GM19238 (cell line): ENCODE measurements at regions not wholly inside any gene's neighbourhood (a gene's known extent, or its start where the extent isn't known, plus 50 kb on each side); places are given as distances from the start of the nearest gene placed in this dataset.
"Not testable (repeated sequence)": the region's sequence is repeated elsewhere in the genome, so short reads cannot be mapped to it uniquely, and the experiment has no call there.

Source experiments
- DNase-seq: peaks from one replicate; pipeline ENCODE4 v3.0.0; 2011; ENCODE audit warnings: low spot score; ENCODE audit not compliant: insufficient read length

- DNase-seq, result no peak
These were observed 88.5 kb upstream of the EXOC2 start for GRCh38 chr6:781350-781961.

- DNase-seq, result no peak
These were observed 87.8 kb upstream of the EXOC2 start for GRCh38 chr6:780706-781105.

GRCh38 chr6:776951-777350 is 84.0 kb upstream of the EXOC2 start:
- DNase-seq, result no peak

- no peak for DNase-seq
These were observed 83.6 kb upstream of the EXOC2 start for GRCh38 chr6:776528-776931.

GRCh38 chr6:775863-776262 is 82.9 kb upstream of the EXOC2 start:
- DNase-seq, result no peak

GRCh38 chr6:771683-772082 is 78.7 kb upstream of the EXOC2 start:
- not testable (repeated sequence) for DNase-seq

- no peak for DNase-seq
These were observed 75.0 kb upstream of the EXOC2 start for GRCh38 chr6:767755-768512.

GRCh38 chr6:766625-767024 is 73.7 kb upstream of the EXOC2 start:
- no peak for DNase-seq

GRCh38 chr6:761997-762396 is 69.1 kb upstream of the EXOC2 start:
- DNase-seq, result no peak

- DNase-seq, result no peak
These were observed 68.3 kb upstream of the EXOC2 start for GRCh38 chr6:760982-761955.

GRCh38 chr6:759729-760128 is 66.8 kb upstream of the EXOC2 start:
- DNase-seq, result no peak

- DNase-seq, result no peak
These were observed 63.3 kb upstream of the EXOC2 start for GRCh38 chr6:756224-756623.

GRCh38 chr6:754202-754601 is 61.3 kb upstream of the EXOC2 start:
- no peak for DNase-seq

- no peak for DNase-seq
These were observed 60.5 kb upstream of the EXOC2 start for GRCh38 chr6:753486-753885.

GRCh38 chr6:752438-752837 is 59.5 kb upstream of the EXOC2 start:
- DNase-seq, result no peak

GRCh38 chr6:751765-752164 is 58.8 kb upstream of the EXOC2 start:
- DNase-seq, result no peak

GRCh38 chr6:747921-748320 is 55.0 kb upstream of the EXOC2 start:
- no peak for DNase-seq

GRCh38 chr6:747028-747427 is 54.1 kb upstream of the EXOC2 start:
- no peak for DNase-seq

GRCh38 chr6:744666-745353 is 51.9 kb upstream of the EXOC2 start:
- DNase-seq, result no peak

GRCh38 chr6:743320-744096 is 50.6 kb upstream of the EXOC2 start:
- DNase-seq, result no peak
